ENCODE measurements at regions not wholly inside any gene's neighbourhood (a gene's known extent, or its start where the extent isn't known, plus 50 kb on each side); places are given as distances from the start of the nearest gene placed in this dataset.

DNA sequence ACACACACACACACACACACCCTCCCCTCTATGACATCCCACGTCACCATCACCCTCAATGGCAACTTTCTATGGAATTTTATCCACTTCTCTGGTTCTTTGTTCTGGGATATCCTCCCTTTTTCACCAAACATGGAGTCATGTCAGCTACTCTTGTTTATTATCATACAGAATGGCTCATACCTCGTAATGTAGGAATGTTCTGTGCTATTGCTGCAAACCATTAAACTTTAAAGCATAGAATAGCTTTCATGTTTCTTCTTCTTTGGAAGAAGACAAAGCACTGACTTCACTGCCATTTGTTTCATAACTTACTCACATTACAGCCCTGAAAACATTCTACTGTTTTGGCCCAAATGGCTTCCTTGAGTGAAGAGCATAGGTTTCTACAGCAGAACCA, 163.4 kb downstream of the FOXO1 start:
- Histone ChIP-seq H3K4me3 (ENCODE audit: low read depth, low read length, poor library complexity, severe bottlenecking) (no peak overlapping the region), H2AFZ (ENCODE audit: low read length) (no peak overlapping the region), H3F3A (ENCODE audit: insufficient read depth, low read length) (no peaks in the 10 kb centered on the region), H3K4me1 (ENCODE audit: insufficient read depth, low read length, severe bottlenecking) (no peaks in the 10 kb centered on the region), H4K20me1 (ENCODE audit: insufficient read depth, low read length) (no peaks in the 10 kb centered on the region), H3K9ac (ENCODE audit: low read length) (no peak overlapping the region), H3K36me3 (ENCODE audit: insufficient read depth, low read length) (no peaks in the 10 kb centered on the region; the same call in 1 of the 2 replicates), H3K27me3 (ENCODE audit: insufficient read depth, low read length) (no peaks in the 10 kb centered on the region), H3K9me2 (ENCODE audit: low read depth, low read length) (no peaks in the 10 kb centered on the region), H3K79me2 (ENCODE audit: insufficient read depth, low read length) (no peaks in the 10 kb centered on the region), H3K4me2 (ENCODE audit: low read length) (no peak overlapping the region), H3K9me3 (ENCODE audit: low read length) (no peaks in the 10 kb centered on the region), H3K27ac (ENCODE audit: low read depth, low read length, poor library complexity, severe bottlenecking) (no peak overlapping the region)
- TF ChIP-seq, protein P1, sequence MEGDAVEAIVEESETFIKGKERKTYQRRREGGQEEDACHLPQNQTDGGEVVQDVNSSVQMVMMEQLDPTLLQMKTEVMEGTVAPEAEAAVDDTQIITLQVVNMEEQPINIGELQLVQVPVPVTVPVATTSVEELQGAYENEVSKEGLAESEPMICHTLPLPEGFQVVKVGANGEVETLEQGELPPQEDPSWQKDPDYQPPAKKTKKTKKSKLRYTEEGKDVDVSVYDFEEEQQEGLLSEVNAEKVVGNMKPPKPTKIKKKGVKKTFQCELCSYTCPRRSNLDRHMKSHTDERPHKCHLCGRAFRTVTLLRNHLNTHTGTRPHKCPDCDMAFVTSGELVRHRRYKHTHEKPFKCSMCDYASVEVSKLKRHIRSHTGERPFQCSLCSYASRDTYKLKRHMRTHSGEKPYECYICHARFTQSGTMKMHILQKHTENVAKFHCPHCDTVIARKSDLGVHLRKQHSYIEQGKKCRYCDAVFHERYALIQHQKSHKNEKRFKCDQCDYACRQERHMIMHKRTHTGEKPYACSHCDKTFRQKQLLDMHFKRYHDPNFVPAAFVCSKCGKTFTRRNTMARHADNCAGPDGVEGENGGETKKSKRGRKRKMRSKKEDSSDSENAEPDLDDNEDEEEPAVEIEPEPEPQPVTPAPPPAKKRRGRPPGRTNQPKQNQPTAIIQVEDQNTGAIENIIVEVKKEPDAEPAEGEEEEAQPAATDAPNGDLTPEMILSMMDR (IDR thresholded peaks at IDR 0.05; ENCODE audit: low read length) = no peak
- TF ChIP-seq EZH2 (IDR thresholded peaks at IDR 0.05; ENCODE audit: borderline replicate concordance, low read length) = no peak

DNA sequence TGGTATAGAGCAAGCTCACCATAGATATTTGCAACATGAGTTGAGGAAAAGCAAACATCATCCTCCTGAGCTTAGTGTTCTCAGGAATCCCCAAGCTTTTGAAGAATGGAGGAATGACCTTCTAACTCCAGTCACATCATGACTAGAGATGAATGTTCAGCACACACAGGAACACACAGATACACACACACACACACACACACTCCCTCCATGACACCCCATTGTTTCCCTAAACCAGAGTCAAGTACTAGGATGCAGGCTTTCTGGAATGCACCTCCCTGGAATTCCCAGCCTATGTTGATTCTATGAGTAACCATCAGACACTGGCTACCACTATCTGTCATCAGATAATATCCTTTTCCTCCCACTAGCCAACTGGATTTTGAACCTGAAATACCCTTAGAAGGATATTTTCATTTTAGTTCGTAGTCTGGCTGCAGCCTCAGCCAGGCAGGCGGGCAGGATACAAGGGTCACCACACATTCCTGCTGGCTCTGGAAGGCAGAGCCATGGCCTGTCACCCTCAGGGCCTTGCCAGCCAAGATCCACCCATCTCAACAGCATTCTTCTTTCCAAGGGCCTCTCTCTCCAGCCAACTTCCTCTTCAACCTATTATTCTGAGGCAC, 162.4 kb downstream of the FOXO1 start:
- Histone ChIP-seq H2AFZ (ENCODE audit: low read length) (no peak overlapping the region), H3K79me2 (ENCODE audit: insufficient read depth, low read length) (no peaks in the 10 kb centered on the region), H3K9me2 (ENCODE audit: low read depth, low read length) (no peaks in the 10 kb centered on the region), H4K20me1 (ENCODE audit: insufficient read depth, low read length) (no peaks in the 10 kb centered on the region), H3K27me3 (ENCODE audit: insufficient read depth, low read length) (no peaks in the 10 kb centered on the region), H3K4me1 (ENCODE audit: insufficient read depth, low read length, severe bottlenecking) (no peaks in the 10 kb centered on the region), H3K9ac (ENCODE audit: low read length) (no peak overlapping the region), H3F3A (ENCODE audit: insufficient read depth, low read length) (no peaks in the 10 kb centered on the region), H3K36me3 (ENCODE audit: insufficient read depth, low read length) (no peaks in the 10 kb centered on the region; the same call in 1 of the 2 replicates), H3K9me3 (ENCODE audit: low read length) (no peaks in the 10 kb centered on the region), H3K4me2 (ENCODE audit: low read length) (no peak overlapping the region), H3K27ac (ENCODE audit: low read depth, low read length, poor library complexity, severe bottlenecking) (no peak overlapping the region), H3K4me3 (ENCODE audit: low read depth, low read length, poor library complexity, severe bottlenecking) (no peak overlapping the region)
- TF ChIP-seq EZH2 (IDR thresholded peaks at IDR 0.05; ENCODE audit: borderline replicate concordance, low read length) = no peak
- TF ChIP-seq, protein P1 (IDR thresholded peaks at IDR 0.05; ENCODE audit: low read length) = no peak

DNA sequence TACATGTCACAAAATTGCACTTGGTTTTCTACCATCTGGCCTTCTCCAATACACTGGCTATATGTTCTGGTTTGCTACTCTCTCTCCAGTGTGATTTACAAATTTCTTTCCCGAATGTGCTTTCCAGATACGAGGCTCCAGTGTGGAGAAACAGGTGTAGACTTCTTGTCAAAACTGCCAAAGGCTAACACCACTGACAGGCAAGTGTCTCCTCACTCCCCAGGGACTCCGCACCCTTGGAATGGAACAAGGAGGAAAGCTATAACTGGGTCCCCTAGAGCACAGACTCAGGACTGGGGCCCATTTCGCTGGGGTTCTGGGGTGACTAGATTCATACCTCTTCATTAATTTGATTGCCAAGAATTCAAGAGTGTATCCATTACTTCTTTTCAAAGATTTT, 161.8 kb downstream of the FOXO1 start:
- H3K9me2 ChIP-seq (ENCODE audit: low read depth, low read length) = no peaks in the 10 kb centered on the region
- no peaks in the 10 kb centered on the region for H3K79me2 ChIP-seq (ENCODE audit: insufficient read depth, low read length)
- H3K9ac ChIP-seq (ENCODE audit: low read length) = no peak overlapping the region
- H3K27ac ChIP-seq (ENCODE audit: low read depth, low read length, poor library complexity, severe bottlenecking) = no peak overlapping the region
- TF ChIP-seq EZH2 (IDR thresholded peaks at IDR 0.05; ENCODE audit: borderline replicate concordance, low read length) = no peak
- TF ChIP-seq, protein P1 (IDR thresholded peaks at IDR 0.05; ENCODE audit: low read length) = no peak
- H3K36me3 ChIP-seq (ENCODE audit: insufficient read depth, low read length) = no peaks in the 10 kb centered on the region; the same call in 1 of the 2 replicates
- H3K4me3 ChIP-seq (ENCODE audit: low read depth, low read length, poor library complexity, severe bottlenecking) = no peak overlapping the region
- H3K4me2 ChIP-seq (ENCODE audit: low read length) = no peak overlapping the region
- no peaks in the 10 kb centered on the region for H3K27me3 ChIP-seq (ENCODE audit: insufficient read depth, low read length)
- H3K4me1 ChIP-seq (ENCODE audit: insufficient read depth, low read length, severe bottlenecking) = no peaks in the 10 kb centered on the region
- no peak overlapping the region for H2AFZ ChIP-seq (ENCODE audit: low read length)
- no peaks in the 10 kb centered on the region for H4K20me1 ChIP-seq (ENCODE audit: insufficient read depth, low read length)
- no peaks in the 10 kb centered on the region for H3K9me3 ChIP-seq (ENCODE audit: low read length)
- H3F3A ChIP-seq (ENCODE audit: insufficient read depth, low read length) = no peaks in the 10 kb centered on the region
